ENCODE measurements at regions not wholly inside any gene's neighbourhood (a gene's known extent, or its start where the extent isn't known, plus 50 kb on each side); places are given as distances from the start of the nearest gene placed in this dataset.

DNA sequence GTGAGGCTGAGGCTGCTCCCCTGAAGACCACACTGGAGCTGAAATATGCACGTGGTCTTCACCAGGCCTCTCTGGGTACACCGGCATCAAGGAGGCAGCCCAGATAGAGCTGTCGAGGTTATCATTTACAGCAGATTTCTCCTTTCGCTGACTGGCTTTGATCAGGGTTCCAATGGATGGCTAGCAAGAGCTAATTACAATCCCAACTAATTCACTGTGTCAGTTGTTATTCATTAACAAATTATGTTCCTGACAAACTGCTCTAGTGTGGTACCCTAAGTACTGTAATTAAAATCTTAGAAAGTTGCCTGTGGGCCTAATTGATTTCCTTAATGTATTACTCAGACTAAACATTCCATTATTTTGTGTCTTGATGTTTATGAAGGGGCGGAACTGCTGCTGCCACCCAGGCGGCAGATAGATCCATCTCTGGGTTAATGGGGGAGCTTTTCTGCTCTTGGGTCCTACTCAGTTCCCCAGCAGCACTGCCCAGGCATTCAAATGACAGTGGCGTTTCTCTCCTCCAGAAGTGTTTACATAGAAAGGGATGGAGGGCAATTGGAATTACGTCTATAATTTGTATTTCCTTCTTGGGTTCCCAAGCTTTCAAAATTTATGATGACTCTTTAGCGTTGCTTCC is 71.7 kb upstream of the RAD23B start:
- DNase-seq: no peak

DNA sequence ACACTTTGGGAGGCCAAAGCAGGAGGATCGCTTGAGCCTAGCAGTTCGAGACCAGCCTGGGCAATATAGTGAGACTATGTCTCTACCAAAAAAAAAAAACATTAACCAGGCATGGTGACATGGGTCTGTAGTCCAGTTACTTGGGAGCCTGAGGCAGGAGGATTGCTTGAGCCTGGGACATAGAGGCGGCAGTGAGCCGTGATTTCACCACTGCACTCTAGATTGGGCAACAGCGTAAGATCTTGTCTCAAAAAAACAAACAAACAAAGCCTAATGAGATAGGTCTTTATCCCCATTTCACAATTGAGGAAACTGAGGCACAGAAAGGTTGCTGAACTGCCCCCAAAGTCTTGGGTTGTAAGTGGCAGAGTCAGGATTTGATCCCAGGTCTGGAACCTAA is 70.5 kb upstream of the RAD23B start:
- DNase-seq: no peak

DNA sequence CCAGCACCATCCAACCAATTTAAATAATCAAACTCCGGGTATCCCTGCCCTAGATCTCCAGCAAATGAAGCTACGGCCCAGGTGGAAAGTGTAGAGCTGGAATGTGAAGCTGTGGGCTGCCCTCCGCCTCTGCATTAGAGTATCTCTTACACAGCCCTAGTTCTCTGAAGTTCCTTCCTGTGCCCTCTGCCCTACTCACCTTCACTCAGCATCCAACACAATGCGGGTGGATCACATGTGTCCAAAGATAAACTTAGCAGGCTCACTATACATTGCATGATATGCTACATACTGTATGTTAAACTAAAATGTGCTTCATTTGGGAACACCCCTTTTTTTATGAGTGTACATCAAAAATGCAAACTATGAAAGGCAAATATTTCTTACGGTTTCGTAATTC is 70.0 kb upstream of the RAD23B start:
- DNase-seq: no peak

DNA sequence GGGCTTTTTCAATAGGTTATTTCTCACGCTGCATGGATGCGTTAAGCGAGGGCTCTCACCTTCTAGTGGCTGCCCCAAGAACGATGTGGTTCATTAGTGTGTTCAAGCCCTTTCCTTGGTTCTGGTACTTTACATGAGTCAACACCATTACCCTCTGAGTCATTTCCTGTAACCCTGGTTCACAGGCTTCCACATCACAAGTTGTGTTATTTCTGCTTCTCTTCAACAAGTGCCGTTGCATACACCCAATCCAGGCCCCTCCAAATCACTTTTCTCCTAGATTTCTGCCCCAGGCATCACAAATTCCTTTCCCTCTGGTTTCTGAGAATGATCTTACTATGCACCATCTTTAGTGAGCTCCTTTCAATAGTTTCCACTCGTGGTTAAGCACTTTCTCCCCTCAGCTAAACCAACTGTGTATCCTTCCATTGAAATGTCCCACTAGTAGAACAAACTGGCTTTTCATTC is 69.5 kb upstream of the RAD23B start:
- peak; percentile 95 for DNase-seq

DNA sequence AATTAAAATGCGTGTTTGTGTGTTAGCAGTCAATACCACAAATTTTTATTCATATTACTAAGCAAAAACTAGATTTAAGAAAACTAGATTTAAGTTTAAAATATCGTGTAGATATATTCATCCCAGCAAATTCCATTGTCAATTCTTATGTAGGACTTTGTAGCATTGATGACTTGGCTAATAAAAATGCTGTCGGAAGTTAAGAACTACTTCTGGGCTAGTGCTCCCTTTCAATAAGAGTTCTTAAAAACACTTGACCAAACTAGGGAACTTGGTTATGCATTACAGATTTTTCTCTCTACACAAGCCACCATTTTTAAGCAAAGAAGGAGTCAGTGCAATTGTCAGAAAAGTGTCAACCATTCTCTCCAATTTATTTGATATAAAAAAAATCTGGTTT is 68.7 kb upstream of the RAD23B start:
- peak; percentile 34 for DNase-seq

DNA sequence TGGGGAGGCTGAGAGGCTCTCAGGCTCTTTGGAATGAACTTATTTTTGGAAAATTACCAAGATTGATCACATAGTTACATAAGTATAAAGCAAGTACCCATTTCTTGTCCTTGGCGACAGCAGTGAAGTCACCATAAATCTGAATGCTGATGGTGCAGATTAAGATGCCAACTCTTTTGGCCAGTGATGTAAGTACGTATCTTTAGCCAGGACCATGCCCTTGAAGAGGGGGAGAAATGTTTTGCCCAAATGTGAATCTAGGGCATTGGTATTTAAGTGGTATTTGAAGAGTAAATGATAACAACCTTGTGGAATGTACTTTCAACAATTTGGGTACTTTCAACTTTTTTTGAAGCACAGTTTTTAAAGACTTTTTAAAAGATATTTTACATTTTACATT is 68.2 kb upstream of the RAD23B start:
- peak; percentile 70 for DNase-seq

DNA sequence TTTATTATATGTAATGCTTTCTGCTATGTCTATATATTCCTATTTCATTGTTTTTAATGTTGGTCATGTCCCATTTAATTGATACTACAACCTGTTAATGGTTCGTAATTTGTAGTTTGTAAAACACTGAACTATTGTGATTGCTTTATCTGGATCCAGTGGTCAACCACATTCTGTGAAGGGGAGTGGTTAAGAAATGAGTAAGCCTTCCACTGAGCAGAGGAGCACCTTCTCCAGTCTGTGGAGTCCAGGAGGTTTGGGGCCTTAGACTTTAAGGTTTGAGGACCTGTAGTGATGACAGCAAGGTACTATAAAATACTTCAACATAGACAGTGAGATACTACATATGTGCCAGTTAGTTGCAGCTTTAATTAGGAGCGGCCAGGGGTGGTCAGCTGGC is 67.7 kb upstream of the RAD23B start:
- peak; percentile 44 for DNase-seq

DNA sequence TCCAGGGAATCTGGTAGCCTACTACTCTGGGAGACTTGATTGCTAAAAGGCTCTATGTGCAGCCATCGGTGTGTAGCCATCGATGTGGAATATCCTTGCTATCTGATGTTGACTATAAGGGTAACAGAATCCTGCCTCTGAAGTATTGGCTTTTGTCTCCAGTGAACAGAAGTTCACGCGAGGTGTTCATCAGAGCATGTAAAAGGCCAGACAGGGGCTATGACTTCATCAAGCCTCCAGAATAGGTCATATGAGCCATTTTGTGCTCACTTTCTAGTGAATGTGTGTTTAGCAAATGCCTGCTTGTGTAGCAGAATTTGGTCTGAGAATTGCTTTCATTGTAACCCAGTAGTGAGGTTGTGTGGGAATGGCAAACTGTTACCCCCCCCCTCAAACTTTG is 66.8 kb upstream of the RAD23B start:
- DNase-seq: no peak

DNA sequence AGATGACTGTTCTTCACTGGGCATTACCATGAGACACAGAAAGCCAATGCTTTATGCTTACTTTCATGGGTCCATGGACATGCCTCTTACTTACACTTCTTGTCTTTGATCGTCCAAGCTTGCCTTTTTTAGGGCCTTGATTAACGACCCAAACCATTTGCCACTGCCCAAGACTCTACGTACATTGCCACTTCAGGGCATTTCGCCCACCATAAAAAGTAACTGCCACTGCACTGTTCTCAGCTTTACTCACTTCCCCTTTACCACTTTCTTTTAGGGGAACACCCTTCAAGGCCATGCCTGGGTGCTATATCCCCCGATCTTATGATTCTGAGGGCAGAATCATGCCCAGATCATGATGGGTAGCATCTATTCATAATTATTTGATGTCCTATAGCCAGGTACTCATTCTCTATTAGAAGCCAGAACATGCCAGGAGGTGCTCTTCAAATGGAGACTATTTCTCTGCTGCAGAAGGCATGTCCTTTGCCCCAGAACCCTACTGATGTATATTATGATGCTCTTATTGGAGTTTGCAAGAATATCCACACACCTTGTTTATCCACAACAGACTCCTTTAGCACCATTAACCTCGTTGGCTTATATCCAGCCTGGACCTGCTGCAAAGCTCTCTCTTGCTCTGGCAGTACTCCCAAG is 64.1 kb upstream of the RAD23B start:
- DNase-seq: no peak

DNA sequence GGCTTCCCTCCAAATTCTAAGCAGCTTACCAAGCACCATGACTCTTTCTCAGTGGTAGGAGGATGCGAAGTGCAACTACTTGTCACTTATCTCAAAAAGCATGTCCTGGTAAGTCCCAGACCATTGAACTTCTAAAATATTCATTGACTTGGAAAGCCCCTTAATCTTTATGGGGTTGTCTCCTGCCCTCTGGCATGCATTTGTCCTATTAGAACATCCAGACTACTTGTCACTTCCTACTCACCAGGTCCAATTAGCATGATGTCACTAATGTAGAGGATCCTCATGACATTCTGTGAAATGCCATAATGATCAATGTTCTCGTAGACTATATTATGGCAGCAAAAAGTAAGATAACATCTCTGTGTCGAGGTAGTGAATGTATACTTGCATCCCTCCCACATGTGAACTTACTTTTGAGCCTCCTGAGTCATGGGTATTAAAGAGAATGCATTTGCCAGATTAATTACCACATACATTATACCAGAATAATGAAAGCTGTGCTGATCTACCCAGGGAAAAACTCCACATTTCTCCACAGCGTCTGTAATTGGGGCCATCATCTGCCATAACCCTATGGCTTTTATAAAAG is 63.5 kb upstream of the RAD23B start:
- no peak for DNase-seq

DNA sequence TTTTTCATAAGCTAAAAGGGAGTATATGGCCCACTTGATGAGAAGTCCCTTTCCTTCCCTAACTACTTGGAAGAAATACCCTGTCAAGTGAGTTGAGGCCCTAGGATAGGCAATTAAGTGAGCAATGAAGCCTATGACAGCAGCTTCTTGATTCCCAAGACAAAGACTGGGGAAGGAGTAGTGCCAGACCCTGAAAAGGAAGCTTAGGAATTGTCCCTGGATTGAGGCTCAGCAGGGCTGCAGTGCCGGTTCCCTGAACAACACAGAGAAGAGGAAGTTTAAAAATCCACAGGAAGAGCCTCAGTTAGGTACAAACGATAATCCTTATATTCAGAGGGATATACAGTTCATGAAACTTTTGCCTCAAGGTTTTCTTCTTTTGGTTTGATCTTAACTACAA is 61.8 kb upstream of the RAD23B start:
- no peak for DNase-seq

DNA sequence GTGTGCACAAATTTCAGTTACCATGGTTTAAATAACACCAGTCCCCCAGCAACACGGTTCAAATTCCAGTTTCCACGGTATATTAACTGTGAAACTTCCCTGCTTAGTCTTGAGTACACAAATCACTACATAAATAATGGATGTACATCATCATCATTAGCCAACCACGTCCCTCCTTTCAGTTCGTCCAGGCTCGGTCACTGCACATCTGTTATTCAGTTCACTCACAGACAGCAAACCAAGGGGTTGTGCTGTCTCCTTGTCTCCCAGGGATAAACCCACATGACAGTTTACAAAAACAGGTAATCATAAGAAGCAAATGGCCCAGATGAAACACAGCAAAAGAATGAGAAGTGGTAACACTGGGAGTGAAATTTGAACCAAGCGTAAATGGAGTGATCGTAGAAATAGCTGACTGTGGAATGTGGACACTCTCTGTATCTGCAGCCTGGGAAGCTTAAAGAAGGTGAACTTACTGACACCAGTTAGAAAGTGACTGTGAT is 61.0 kb upstream of the RAD23B start:
- DNase-seq: peak; percentile 21

DNA sequence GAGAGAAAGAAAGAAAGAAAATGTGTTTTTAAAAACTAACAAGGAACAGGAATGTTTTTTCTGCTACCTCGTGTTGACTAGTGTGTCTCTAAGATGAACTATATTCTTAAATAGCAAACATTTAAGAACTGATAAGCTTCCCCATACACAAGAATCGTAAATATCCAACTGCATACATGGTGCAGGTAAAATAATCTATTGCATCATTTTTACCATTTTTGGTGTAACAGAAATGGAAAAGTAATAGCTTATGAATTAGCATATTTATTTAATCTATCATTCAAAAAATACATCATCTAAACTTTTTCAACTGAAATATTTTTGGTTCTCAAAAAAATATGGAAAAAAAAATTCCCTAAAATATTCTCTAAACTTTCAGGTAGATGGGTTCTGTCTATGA is 59.7 kb upstream of the RAD23B start:
- DNase-seq: no peak

DNA sequence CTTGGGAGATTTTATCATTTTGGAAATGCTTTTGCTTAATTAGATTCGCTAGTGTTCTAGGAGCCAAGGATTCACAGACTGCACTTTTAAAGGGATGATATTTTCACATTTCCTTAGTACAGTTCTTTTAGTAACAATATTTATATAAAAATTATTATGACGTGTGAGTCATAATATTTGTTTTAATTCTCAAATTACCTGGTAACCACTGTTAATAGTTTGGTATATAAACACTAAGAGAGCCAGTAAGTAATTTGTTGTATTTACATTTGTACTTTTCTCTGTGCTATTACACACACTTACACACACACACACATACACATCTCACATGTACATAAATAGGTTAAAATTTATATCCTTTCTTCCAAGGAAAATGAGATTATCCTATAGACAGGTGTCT is 58.8 kb upstream of the RAD23B start:
- DNase-seq: no peak

DNA sequence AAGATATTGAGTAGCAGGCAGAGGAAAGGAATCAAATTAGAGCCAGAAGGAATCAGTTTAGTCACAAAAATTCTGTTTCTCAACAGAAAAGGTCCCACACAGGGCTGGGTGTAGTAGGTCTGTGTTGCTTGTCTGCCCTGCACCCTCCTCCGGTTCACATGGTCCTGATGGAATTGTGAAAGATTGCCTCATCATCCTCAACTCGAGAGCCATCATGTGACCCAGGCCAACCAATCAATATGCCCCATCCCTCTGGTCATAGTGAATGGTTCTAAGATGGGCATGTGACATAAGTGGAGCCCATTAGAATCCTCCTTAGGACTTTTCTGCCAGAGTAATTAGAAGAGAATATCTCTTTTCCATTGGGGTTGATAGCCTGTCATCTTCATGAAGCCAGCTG is 56.7 kb upstream of the RAD23B start:
- no peak for DNase-seq

DNA sequence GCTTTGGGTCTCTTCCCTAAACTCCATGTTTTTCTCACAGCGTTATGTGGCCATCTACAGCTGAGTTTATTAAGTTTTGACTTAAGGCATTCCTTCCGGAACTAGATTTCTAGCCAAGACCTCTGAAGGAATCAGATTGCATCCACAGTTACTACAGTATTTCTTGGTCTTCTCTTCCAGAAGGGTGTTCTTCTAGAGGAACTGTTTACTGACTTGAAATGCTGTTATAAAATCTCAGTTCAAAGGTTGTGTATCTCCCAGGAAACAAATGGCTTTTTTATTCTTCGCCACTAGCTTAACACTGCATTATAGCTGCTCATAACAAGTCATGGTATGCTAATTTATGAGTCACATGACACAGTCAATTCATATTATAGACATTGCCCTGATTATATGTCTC is 55.3 kb upstream of the RAD23B start:
- DNase-seq: no peak

DNA sequence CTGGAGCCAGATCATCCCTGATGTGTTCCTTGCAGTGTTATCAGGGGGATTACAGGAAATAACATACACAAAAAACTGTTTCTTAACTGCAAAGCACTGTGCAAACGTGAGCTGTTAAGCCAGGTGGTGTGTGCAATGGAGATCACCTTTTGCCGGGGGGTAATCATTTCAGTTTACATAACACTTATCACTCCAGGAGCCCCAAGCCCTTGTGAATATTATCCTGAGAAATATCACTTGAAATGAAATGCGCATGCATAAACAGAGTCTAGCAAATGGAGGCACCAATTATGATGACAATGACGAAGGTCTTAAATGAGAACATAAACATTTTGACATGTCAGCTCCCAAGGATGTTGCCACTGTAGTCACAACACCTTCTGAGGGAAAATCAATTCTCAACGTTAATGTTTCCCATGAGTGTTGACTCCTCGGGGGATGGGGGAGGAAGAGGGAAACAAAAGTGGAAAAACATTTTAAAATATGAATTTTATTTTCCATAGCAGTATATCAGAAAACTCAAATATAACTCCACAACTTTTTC is 54.5 kb upstream of the RAD23B start:
- DNase-seq: no peak

DNA sequence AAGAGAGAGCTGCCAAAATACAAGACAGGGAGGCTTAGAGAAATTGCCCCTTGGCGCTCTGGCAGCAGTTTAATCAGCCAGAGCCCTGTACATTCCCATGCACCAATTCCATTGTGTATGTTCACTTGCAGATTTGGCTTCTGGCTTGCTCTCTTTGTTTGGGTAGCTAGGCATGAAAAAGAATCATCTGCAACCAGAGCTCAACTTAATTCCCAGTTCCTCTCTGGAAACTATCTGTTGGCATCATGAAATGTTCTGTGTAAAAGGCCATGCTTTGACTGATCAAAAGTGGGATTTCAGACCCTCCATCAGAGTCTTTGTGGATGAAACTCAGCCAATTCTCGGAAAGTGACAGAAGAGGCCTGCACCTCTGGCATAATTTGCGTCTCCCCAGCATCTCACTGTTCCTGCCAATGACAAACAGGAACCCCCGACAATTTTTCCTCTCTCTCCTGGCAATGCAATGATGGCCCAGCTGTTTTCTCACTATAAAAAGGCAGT is 53.8 kb upstream of the RAD23B start:
- DNase-seq: no peak

All from fibroblast of skin of back (primary cell).